NCI-H82 treated with DMSO at 0.1 percent for 48 hours (cell line): ENCODE measurements at regions not wholly inside any gene's neighbourhood (a gene's known extent, or its start where the extent isn't known, plus 50 kb on each side); places are given as distances from the start of the nearest gene placed in this dataset.

ENCODE experiments used
- DNase-seq: peaks from one replicate; lab custom pipeline; 2025; ENCODE audit not compliant: unreplicated experiment; lab: John Stamatoyannopoulos, UW

- DNase-seq = no peak
These were observed 344.4 kb upstream of the PODXL start for GRCh38 chr7:131900785-131901287.

GRCh38 chr7:131899271-131900030 is 343.0 kb upstream of the PODXL start:
- no peak for DNase-seq

DNA sequence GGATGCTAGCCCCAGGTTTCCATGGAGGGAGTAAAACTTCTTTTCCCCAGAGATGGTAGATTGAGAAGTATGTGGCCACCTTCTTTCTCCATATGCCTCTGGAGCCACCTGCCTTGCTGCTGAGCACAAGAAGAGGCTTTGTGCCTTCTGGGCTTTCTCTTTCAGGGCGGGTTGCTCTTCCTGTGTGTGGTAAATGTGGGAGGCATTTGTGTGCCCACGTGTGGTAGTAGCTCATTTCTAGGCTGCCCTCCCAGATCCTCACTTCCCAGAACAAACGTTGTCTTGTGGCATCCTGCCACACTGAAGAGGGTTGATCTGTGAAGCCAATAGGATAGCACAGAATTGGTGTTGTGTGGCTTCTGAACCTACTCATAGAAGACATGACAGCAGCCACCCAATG is 342.0 kb upstream of the PODXL start:
- no peak for DNase-seq

GRCh38 chr7:131897790-131898165 is 341.4 kb upstream of the PODXL start:
- no peak for DNase-seq

GRCh38 chr7:131897016-131897789 is 340.8 kb upstream of the PODXL start:
- no peak for DNase-seq

- DNase-seq = no peak
These were observed 339.9 kb upstream of the PODXL start for GRCh38 chr7:131896165-131896863.

DNA sequence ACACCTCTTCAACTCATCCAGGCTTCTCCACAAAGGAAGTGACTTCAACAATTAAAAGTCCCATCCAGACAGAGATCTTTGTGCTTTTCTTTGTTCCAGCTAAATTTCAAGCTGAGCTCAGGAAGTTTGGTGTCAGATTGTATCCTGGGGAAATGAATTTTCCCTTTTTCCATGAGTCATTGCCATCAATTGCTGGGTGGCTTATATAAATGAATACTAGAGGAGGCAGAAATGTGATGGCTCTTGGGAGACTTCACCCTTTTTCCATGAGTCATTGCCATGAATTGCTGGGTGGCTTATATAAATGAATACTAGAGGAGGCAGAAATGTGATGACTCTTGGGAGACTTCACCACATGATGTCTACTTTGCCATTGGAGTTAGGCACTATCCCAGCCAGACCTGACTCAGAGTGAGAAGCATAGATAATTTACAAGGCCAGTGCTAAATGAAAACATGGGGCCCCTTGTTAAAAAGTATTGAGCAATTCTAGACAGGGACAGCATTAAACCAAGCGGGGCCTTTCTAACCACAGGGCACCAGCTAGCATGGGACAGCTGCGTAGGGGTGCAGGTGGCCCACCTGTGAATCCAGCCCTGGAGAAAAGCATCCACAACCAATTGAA is 339.2 kb upstream of the PODXL start:
- DNase-seq = no peak

GRCh38 chr7:131893631-131894340 is 337.4 kb upstream of the PODXL start:
- DNase-seq = no peak

DNA sequence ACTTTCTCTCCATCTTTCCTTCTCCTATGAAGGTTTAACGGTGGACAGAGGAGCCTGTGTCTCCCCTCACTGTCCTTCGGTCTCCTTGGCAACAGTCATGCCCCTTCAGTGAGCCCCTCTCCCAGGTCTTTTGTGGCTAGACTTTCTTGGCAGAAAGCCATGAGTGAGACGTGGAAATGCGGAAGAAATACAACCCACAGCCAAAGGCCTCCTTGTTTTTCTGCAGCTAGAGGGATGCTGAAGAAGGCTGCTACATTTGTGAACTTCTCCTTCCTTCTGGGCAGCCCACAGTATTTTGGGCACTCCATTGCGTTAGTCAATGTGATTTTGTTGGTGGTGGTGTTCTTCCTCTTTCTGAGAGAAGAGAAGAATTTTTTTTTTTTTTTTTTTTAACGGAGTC is 333.7 kb upstream of the PODXL start:
- DNase-seq = no peak

DNA sequence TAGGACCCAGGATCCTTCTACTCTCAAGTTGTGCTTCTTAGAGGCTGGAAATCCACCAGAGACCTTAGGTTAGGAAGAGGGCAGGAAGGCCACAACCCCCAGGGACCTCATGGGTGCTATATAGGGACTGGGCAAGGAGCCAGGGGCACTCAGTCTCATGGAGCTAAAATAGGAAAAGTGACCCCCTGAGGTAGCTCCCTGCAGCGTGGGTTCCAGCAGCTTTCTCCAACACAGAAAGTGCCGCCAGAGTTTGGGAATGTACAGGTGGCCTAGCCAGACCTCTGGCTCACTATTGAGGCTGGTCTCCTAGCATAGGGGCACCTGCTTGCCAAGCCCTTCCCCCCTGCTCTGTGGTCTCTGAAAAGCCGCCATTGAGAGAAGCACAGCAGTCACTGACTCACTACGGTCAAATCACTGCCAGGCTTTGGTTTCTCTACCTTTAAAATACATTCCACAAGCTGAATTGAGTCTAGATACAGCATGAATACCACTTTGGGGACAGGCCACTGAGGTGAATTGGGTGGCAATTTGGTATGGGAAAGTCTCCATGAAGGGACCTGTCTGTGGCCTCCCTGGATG is 333.2 kb upstream of the PODXL start:
- DNase-seq = no peak

GRCh38 chr7:131883769-131884168 is 327.3 kb upstream of the PODXL start:
- no peak for DNase-seq

DNA sequence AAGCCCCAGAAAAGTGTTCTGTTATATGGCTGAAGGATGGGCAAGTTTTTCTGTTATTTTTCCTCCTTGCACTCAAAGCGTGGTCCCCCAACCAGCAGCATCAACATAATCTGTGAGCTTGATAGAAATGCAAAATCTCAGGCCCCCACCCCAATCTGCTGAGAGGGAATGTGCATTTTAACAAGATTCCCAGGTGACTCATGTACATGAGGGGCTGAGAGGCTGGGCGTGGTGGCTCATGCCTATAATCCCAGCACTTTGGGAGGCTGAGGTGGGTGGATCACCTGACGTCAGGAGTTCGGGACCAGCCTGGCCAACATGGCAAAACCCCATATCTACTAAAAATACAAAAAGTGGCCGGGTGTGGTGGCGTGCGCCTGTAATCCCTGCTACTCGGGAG is 326.8 kb upstream of the PODXL start:
- DNase-seq = no peak

DNA sequence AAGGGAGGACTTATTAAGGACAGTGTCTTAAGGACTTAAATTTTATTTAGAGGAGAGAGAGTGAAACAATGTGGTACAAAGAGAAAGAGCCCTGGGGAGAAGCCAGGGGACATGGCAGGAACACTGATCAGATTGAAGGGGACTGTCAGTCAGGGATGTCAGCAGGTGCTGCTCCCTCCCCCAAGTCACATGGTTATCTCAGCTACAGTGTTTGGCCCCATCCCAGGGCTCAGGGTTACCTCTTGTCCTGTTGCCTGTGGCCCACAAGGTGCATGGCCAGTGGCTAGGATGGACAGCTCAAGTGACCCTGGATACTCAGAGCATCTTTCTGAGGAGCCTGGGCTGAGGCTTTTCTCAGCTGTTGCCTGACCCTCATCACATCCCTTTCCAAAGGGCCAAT is 325.9 kb upstream of the PODXL start:
- no peak for DNase-seq

DNA sequence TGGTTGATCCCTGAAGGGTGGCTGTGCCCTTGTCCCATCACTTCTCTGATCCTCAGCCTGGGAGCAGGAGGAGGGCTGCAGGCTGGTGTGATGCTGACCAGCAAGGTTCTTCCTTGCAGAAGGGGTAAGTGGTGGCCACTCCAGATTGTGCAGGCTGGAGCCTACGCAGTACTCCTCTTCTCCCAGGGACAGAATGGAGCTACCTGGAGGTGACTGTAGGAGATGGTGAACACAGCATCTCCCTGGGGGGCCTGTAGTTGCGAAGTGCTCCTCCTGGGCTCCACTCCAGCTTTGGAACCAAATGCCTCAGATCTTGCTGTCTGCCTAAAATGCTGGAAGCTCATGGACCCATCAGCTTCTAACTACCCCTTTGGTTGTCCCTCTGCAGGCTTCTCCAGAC is 323.6 kb upstream of the PODXL start:
- no peak for DNase-seq

DNA sequence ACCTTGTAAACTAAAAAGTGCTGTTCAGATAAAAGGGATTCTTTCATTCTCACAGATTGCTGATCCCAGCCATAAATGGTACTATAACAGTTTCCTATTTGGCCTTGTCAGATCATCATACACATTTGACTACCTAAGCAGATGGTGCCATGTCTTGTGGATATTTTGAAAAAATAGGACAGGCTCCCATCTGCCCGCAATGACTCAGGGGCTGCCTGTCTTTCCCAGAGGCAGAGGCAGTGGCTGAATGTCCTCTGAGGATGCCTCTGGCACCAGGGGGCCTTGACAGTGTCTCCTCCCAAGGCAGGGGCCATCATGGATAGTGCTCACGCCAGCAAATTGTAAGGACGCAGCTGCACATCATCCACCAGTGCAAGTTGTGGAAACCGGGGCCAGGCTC is 323.0 kb upstream of the PODXL start:
- no peak for DNase-seq

- no peak for DNase-seq
These were observed 322.3 kb upstream of the PODXL start for GRCh38 chr7:131878777-131879176.

GRCh38 chr7:131873581-131873980 is 317.2 kb upstream of the PODXL start:
- no peak for DNase-seq

- no peak for DNase-seq
These were observed 313.6 kb upstream of the PODXL start for GRCh38 chr7:131869986-131870385.

DNA sequence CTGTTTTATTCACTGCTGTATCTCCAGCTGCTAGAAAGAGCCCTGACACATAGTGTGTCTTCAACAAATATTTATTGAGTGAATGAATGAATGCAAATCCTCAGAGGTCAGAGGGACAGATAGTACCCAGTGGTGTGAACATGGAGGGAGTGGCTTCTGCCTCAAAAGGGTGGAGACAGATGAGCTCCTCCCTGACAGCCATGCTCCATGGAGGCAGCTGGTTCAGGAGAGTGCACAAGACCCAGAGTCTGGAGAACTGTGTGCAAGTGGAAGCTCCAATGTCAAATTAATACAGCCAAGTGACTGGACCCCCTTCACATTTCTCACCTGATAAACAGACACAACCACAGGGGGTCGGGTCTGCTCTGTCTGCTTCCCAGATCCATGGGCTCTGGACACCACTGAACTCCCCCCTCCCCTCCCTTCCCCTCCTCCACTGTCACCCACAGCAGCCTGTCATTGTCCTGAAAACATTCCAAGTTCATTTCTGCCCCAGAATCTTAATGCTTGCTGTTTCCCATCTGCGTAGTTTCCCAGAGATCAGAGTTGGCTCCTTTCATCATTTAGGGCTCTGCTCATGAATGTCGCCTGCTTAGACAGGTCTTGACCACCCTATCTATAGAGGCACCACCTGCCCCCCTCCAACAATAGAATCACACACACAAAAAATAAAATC is 312.9 kb upstream of the PODXL start:
- DNase-seq = no peak

DNA sequence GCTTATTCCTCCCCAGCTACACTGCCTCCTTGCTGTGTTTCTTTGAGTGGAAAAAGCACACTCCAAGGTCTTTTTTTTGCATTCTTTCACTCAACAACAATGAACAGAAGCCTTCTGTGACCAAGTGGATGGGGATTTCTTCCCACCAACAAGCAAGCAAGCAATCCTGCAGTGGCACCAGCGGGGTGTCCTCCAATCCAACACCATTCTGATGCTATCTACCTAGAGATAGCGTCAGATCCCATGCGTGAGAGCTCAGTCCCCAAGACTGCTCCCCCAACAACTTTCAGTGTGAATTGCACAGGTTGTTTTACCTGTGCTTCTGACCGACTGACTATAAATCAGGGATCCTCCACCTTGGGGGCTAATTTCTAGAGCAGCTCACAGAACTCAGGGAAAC is 311.0 kb upstream of the PODXL start:
- no peak for DNase-seq
